ENCODE measurements at regions not wholly inside any gene's neighbourhood (a gene's known extent, or its start where the extent isn't known, plus 50 kb on each side); places are given as distances from the start of the nearest gene placed in this dataset.

DNA sequence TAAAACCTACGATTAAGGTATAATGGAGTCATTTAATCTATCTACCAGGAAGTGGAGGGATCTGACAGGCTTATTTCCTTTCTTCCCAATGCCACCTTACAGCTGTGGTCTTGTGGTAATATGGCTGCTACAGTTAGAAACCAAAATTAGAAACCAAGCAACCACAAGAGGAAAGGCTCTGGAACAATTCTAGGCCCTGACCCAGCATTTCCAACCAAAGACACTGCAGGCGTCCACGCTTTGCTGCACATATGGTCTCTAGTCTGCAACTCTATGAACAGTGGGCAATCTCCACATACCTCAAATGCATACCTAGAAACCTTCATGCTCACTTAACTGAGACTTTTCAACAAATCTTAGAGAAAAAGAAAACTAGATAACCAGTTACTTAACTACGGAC, 339.1 kb downstream of the NFIB start:
- ChIA-PET POLR2A (no interaction called here), CTCF (ENCODE audit: low intra/inter-chr PET ratio, low total read pairs) (no interaction called here)
- Histone ChIP-seq H3K4me1 (ENCODE audit: insufficient read depth, low read length) (no peaks in the 10 kb centered on the region), H3K36me3 (replicated peaks in 1 of 2; ENCODE audit: control insufficient read depth in 1 of 2, insufficient read depth in 2 of 2, low read length in 2 of 2) (no peaks in the 10 kb centered on the region), H2AFZ (ENCODE audit: low read length) (no peak overlapping the region), H3K27me3 (ENCODE audit: control insufficient read depth in 1 of 2, insufficient read depth in 2 of 2, low read length in 2 of 2) (no peaks in the 10 kb centered on the region), H3K4me2 (ENCODE audit: low read depth, low read length) (no peak overlapping the region), H3K79me2 (ENCODE audit: insufficient read depth, low read length) (no peaks in the 10 kb centered on the region), H4K20me1 (ENCODE audit: insufficient read depth, low read length) (no peaks in the 10 kb centered on the region), H3K9ac (ENCODE audit: insufficient read depth, low read depth, low read length) (no peak overlapping the region), H3K27ac (ENCODE audit: extremely low read length, insufficient read depth, low read length) (no peak overlapping the region), H3K4me3 (replicated peaks in 1 of 3; ENCODE audit: insufficient read depth in 1 of 3, low read depth in 2 of 3, low read length in 3 of 3) (no peak overlapping the region), H3K9me3 (ENCODE audit: low read length) (no peaks in the 10 kb centered on the region)
- intact Hi-C loops (cut with micrococcal nuclease; ENCODE audit: unreplicated experiment), result no loop called here
- FAIRE-seq (no peak), ATAC-seq (no peak), DNase-seq (ENCODE audit: low spot score) (no peak)
- WGBS (ENCODE audit: low lambda C conversion rate), result 10% methylated on average over 4 of the region's 4 CpGs
- in situ Hi-C loops (cut with HindIII; ENCODE audit: extremely low pct_ligation_motif_present, low pct_unique_long_range_greater_than_20kb), result no loop called here
- BruUV-seq (replicated peaks), result no TSS peak
- TF ChIP-seq, protein P1, sequence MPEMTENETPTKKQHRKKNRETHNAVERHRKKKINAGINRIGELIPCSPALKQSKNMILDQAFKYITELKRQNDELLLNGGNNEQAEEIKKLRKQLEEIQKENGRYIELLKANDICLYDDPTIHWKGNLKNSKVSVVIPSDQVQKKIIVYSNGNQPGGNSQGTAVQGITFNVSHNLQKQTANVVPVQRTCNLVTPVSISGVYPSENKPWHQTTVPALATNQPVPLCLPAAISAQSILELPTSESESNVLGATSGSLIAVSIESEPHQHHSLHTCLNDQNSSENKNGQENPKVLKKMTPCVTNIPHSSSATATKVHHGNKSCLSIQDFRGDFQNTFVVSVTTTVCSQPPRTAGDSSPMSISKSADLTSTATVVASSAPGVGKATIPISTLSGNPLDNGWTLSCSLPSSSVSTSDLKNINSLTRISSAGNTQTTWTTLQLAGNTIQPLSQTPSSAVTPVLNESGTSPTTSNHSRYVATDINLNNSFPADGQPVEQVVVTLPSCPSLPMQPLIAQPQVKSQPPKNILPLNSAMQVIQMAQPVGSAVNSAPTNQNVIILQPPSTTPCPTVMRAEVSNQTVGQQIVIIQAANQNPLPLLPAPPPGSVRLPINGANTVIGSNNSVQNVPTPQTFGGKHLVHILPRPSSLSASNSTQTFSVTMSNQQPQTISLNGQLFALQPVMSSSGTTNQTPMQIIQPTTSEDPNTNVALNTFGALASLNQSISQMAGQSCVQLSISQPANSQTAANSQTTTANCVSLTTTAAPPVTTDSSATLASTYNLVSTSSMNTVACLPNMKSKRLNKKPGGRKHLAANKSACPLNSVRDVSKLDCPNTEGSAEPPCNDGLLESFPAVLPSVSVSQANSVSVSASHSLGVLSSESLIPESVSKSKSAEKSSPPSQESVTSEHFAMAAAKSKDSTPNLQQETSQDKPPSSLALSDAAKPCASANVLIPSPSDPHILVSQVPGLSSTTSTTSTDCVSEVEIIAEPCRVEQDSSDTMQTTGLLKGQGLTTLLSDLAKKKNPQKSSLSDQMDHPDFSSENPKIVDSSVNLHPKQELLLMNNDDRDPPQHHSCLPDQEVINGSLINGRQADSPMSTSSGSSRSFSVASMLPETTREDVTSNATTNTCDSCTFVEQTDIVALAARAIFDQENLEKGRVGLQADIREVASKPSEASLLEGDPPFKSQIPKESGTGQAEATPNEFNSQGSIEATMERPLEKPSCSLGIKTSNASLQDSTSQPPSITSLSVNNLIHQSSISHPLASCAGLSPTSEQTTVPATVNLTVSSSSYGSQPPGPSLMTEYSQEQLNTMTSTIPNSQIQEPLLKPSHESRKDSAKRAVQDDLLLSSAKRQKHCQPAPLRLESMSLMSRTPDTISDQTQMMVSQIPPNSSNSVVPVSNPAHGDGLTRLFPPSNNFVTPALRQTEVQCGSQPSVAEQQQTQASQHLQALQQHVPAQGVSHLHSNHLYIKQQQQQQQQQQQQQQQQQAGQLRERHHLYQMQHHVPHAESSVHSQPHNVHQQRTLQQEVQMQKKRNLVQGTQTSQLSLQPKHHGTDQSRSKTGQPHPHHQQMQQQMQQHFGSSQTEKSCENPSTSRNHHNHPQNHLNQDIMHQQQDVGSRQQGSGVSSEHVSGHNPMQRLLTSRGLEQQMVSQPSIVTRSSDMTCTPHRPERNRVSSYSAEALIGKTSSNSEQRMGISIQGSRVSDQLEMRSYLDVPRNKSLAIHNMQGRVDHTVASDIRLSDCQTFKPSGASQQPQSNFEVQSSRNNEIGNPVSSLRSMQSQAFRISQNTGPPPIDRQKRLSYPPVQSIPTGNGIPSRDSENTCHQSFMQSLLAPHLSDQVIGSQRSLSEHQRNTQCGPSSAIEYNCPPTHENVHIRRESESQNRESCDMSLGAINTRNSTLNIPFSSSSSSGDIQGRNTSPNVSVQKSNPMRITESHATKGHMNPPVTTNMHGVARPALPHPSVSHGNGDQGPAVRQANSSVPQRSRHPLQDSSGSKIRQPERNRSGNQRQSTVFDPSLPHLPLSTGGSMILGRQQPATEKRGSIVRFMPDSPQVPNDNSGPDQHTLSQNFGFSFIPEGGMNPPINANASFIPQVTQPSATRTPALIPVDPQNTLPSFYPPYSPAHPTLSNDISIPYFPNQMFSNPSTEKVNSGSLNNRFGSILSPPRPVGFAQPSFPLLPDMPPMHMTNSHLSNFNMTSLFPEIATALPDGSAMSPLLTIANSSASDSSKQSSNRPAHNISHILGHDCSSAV (CRISPR knock-in tag; IDR thresholded peaks at IDR 0.05; ENCODE audit: borderline replicate concordance), result no peak
- TF ChIP-seq ZNF207 (IDR thresholded peaks at IDR 0.05; ENCODE audit: borderline replicate concordance) (no peak), POLR2G (IDR thresholded peaks at IDR 0.05; ENCODE audit: low read depth, low read length) (no peak), RFXAP (CRISPR knock-in tag; IDR thresholded peaks at IDR 0.05; ENCODE audit: borderline replicate concordance) (no peak), ZNF124 (CRISPR knock-in tag; IDR thresholded peaks at IDR 0.05) (no peak), ZNF317 (CRISPR knock-in tag; IDR thresholded peaks at IDR 0.05) (no peak), CENPX (CRISPR knock-in tag; IDR thresholded peaks at IDR 0.05) (no peak), RARA (CRISPR knock-in tag; IDR thresholded peaks at IDR 0.05) (no peak), NCOA1 (CRISPR knock-in tag; IDR thresholded peaks at IDR 0.05) (no peak), THAP11 (CRISPR knock-in tag; IDR thresholded peaks at IDR 0.05) (no peak)
- TF ChIP-seq, protein P2, sequence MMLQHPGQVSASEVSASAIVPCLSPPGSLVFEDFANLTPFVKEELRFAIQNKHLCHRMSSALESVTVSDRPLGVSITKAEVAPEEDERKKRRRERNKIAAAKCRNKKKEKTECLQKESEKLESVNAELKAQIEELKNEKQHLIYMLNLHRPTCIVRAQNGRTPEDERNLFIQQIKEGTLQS (CRISPR knock-in tag; IDR thresholded peaks at IDR 0.05), result no peak
- TF ChIP-seq, protein P3, sequence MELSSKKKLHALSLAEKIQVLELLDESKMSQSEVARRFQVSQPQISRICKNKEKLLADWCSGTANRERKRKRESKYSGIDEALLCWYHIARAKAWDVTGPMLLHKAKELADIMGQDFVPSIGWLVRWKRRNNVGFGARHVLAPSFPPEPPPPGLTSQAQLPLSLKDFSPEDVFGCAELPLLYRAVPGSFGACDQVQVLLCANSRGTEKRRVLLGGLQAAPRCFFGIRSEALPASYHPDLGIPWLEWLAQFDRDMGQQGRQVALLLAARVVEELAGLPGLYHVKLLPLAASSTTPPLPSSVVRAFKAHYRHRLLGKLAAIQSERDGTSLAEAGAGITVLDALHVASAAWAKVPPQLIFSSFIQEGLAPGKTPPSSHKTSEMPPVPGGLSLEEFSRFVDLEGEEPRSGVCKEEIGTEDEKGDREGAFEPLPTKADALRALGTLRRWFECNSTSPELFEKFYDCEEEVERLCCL (CRISPR knock-in tag; IDR thresholded peaks at IDR 0.05; ENCODE audit: borderline replicate concordance), result no peak
